NT2/D1 (cell line): ENCODE measurements at regions not wholly inside any gene's neighbourhood (a gene's known extent, or its start where the extent isn't known, plus 50 kb on each side); places are given as distances from the start of the nearest gene placed in this dataset.

Source experiments
- DNase-seq: peaks from one replicate; pipeline ENCODE4 v3.0.0-alpha.2; 2011; ENCODE audit warnings: low read depth, low spot score
- H3K27me3 ChIP-seq: 2 replicates; pipeline ENCODE4 v1.6.0; 2011; ENCODE audit warnings: mild to moderate bottlenecking; ENCODE audit not compliant: insufficient read length, insufficient read depth
- H3K36me3 ChIP-seq: 2 replicates; pipeline ENCODE4 v1.6.1; 2011; ENCODE audit warnings: mild to moderate bottlenecking, low read length, mixed read lengths; ENCODE audit not compliant: insufficient read depth, insufficient read length
- H3K4me1 ChIP-seq: 2 replicates; pipeline ENCODE4 v1.5.1; 2011; ENCODE audit not compliant: insufficient read depth, insufficient read length
- H3K4me3 ChIP-seq: 2 replicates; pipeline ENCODE4 v1.5.1; 2011; ENCODE audit warnings: low read depth; ENCODE audit not compliant: insufficient read length
- H3K9ac ChIP-seq: 2 replicates; pipeline ENCODE4 v1.6.0; 2011; ENCODE audit warnings: low read depth; ENCODE audit not compliant: insufficient read length
- H3K9me3 ChIP-seq: 2 replicates; pipeline ENCODE4 v1.5.1; 2011; ENCODE audit warnings: mild to moderate bottlenecking, low read length; ENCODE audit not compliant: insufficient read depth
- SUZ12 ChIP-seq: IDR thresholded peaks from 2 replicates; pipeline ENCODE4 v1.6.1; 2011; ENCODE audit not compliant: insufficient read length, insufficient read depth; ENCODE audit errors: extremely low read depth
- YY1 ChIP-seq: IDR thresholded peaks from 2 replicates; pipeline ENCODE4 v1.6.1; 2011; ENCODE audit not compliant: insufficient read length, insufficient read depth
- ZNF274 ChIP-seq: IDR thresholded peaks from 2 replicates; pipeline ENCODE4 v1.6.1; 2011; ENCODE audit warnings: mild to moderate bottlenecking, low read depth, low read length

GRCh38 chr3:189056646-189057335 is 115.0 kb upstream of the TPRG1 start:
- H3K4me1 ChIP-seq = no peaks in the 10 kb centered on the region
- H3K4me3 ChIP-seq = no peak overlapping the region
- DNase-seq = no peak
- no peaks in the 10 kb centered on the region for H3K27me3 ChIP-seq
- H3K36me3 ChIP-seq = no peaks in the 10 kb centered on the region
- no peaks in the 10 kb centered on the region for H3K9me3 ChIP-seq
- TF ChIP-seq ZNF274 (no peak), SUZ12 (no peak), YY1 (no peak)
- H3K9ac ChIP-seq = no peak overlapping the region

- Histone ChIP-seq H3K4me1 (no peaks in the 10 kb centered on the region), H3K27me3 (no peaks in the 10 kb centered on the region), H3K9me3 (no peaks in the 10 kb centered on the region), H3K9ac (no peak overlapping the region), H3K36me3 (no peaks in the 10 kb centered on the region), H3K4me3 (no peak overlapping the region)
- TF ChIP-seq ZNF274 (no peak), YY1 (no peak), SUZ12 (no peak)
- no peak for DNase-seq
Observed at GRCh38 chr3:189057369-189057768, 114.4 kb upstream of the TPRG1 start.

DNA sequence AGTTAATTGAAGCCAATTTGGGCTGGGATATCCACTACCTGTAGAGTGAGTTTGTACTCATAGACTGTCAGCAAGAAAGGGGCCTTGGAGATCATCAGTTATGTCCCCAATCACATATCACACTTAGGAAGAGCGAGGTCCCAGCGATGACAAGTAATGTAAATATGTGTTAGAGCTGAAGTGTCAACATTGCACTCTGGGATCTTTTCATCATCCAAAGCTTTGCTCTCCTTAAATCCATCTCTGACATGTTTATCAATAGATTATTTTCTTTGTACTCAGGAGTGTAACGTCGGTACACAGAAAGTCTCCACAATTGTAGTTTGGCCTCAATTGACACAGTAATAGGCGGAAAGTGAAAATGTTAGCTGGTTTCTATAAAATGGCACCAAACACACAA is 113.7 kb upstream of the TPRG1 start:
- Histone ChIP-seq H3K27me3 (no peaks in the 10 kb centered on the region), H3K4me1 (no peaks in the 10 kb centered on the region), H3K9me3 (peaks cover 3% of the 10 kb centered on the region; the same call in 1 of the 2 replicates), H3K36me3 (no peaks in the 10 kb centered on the region), H3K9ac (no peak overlapping the region), H3K4me3 (no peak overlapping the region)
- no peak for DNase-seq
- TF ChIP-seq ZNF274 (no peak), YY1 (no peak), SUZ12 (no peak)

DNA sequence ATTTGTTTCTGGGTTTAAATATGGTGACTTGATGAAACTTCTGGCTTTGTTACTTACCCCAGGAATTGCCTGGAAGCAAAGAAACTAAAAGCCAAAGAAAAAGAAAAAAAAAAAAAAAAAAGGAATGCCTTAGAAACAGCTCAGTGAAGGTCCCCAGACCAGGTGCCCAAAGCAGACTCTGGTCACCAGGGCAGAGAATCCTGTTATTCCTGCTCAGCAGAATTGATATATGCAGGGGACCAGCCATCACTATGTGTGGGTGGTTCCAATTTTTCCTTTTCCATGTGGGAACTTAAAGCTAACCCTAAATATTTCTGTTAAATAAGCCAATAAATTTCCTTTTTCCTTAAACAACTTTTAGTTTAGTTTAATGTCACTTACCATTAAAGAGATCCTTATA is 100.8 kb upstream of the TPRG1 start:
- Histone ChIP-seq H3K4me3 (no peak overlapping the region), H3K9ac (no peak overlapping the region), H3K4me1 (no peaks in the 10 kb centered on the region), H3K36me3 (no peaks in the 10 kb centered on the region), H3K9me3 (no peaks in the 10 kb centered on the region), H3K27me3 (no peaks in the 10 kb centered on the region)
- no peak for DNase-seq
- TF ChIP-seq YY1 (no peak), SUZ12 (no peak), ZNF274 (no peak)

DNA sequence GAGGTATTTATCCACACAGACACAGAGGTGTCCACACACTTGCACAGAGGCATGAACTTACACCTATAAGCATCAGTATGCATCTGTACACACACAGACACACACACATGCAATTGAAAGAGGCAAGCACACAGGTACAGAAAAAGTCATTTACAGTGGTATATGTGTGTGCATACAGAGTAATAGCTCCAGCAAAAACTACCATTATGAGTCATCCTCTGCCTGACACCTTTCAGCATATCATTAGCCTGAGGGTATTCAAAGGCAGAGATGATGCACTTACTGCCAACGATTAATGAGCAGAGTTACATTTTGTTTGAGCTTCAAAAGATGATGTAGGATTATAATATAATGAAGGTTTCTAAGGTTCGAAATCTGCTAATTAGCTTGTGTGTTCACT is 100.3 kb upstream of the TPRG1 start:
- no peak for DNase-seq
- TF ChIP-seq SUZ12 (no peak), YY1 (no peak), ZNF274 (no peak)
- Histone ChIP-seq H3K4me3 (no peak overlapping the region), H3K27me3 (no peaks in the 10 kb centered on the region), H3K36me3 (no peaks in the 10 kb centered on the region), H3K9me3 (no peaks in the 10 kb centered on the region), H3K4me1 (no peaks in the 10 kb centered on the region), H3K9ac (no peak overlapping the region)

DNA sequence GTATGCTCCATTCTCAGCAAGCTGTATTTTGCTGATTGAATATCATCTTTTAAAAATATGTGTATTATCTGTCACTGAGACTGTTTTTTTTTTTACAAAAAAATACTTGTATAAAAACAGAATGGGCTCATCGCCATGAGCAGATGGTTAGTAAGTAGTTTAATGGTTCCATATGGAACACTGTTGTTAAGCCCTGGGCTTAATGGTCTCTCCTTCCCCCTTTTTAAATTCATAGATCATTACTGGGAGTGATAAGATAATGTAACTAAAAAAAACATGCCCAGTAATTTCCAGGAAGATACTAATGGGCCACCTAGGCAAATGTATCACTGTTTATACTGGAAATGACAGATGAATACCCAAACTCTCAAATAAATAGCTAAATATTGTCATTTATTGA is 95.3 kb upstream of the TPRG1 start:
- Histone ChIP-seq H3K27me3 (no peaks in the 10 kb centered on the region), H3K4me3 (no peak overlapping the region), H3K9ac (no peak overlapping the region), H3K36me3 (no peaks in the 10 kb centered on the region), H3K9me3 (no peaks in the 10 kb centered on the region), H3K4me1 (no peaks in the 10 kb centered on the region)
- no peak for TF ChIP-seq YY1
- TF ChIP-seq ZNF274 = no peak
- no peak for TF ChIP-seq SUZ12
- DNase-seq = no peak

DNA sequence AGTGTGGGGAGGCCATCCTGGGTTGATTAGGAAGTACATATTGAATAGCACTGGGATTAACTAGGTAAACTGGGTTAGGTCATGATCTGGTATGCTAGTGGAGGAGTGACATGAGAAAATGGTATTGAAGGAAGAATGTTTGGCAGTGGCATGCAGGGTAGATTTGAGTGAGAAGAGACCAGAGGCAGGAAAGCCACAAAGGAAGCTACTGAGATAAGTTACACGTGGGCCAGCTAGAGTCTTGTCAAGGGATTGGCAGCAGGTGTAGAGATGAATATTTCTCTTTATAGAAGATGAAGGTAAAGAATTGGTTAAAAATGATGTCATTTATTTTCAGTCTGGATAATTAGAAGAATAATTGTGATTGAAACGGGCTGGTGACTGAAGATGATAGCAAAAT is 91.0 kb upstream of the TPRG1 start:
- no peaks in the 10 kb centered on the region for H3K36me3 ChIP-seq
- H3K9ac ChIP-seq = no peak overlapping the region
- no peak overlapping the region for H3K4me3 ChIP-seq
- no peaks in the 10 kb centered on the region for H3K9me3 ChIP-seq
- TF ChIP-seq ZNF274 (no peak), YY1 (no peak), SUZ12 (no peak)
- no peaks in the 10 kb centered on the region for H3K4me1 ChIP-seq
- DNase-seq = no peak
- no peaks in the 10 kb centered on the region for H3K27me3 ChIP-seq
